ENCODE measurements at regions not wholly inside any gene's neighbourhood (a gene's known extent, or its start where the extent isn't known, plus 50 kb on each side); places are given as distances from the start of the nearest gene placed in this dataset.

DNA sequence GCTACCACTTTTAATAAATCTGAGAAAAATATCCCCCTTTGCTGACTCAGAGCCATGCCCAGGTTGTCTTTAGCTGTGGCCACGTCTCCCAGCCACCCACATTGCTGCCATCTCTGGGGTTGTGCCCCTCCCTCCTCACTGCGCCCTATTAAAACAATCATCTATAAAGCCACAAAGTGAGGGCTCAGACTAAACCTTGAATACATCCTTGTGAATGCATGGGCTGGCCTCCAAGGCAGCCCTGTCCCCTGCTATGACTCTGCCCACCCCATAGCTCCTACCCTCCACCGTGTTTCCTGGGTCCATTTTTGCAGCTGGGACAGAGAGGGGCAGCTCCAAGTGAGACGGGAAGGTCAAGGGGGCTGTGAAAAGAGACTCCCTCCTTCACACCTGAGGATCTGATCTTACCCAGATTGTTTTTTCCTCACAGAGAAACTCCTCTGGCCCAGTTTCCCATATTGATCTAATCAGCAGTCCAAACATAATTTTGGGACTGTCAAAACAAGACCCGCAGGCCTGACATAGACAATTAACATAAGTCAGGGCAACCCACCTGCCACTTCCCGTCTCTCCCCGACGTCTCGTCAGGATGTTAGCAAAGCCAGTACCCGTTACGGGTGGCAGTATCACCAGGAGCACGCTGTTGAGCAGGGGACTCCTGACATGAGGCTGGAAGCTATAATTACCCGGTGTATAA lies 199.0 kb downstream of the KATNAL1 start:
- no peaks in the 10 kb centered on the region for H3K36me3 Mint-ChIP-seq
- Histone ChIP-seq H3K36me3 (ENCODE audit: control insufficient read depth in 2 of 2, extremely low read depth in 1 of 2, insufficient read depth in 1 of 2, low read length in 1 of 2) (no peaks in the 10 kb centered on the region), H3K4me1 (ENCODE audit: control insufficient read depth in 1 of 2, extremely low read depth in 1 of 2, insufficient read depth in 2 of 2, low read length in 2 of 2) (peaks cover 0 to 5% of the 10 kb centered on the region in 2 experiments), H3K27ac (ENCODE audit: low read length) (no peak overlapping the region), H3K9me3 (no peaks in the 10 kb centered on the region), H3K27me3 (replicated peaks in 1 of 2; ENCODE audit: control insufficient read depth in 2 of 2, extremely low read depth in 1 of 2, insufficient read depth in 2 of 2, low read length in 1 of 2) (peaks cover 0 to 2% of the 10 kb centered on the region in 2 experiments), H3K4me3 (ENCODE audit: control insufficient read depth in 1 of 2, extremely low read depth in 1 of 2, low read length in 1 of 2) (no peak overlapping the region)
- peaks cover 0 to 5% of the 10 kb centered on the region in 2 donors for H3K27me3 Mint-ChIP-seq
- no peaks in the 10 kb centered on the region for H3K9me3 Mint-ChIP-seq
- ATAC-seq (replicated peaks in 1 of 4), result no peak
- CTCF ChIA-PET, result interaction anchor here (0.6 to 10.1 kb wide), 4 partner anchors 264 to 337 kb away, joined by 3 to 352 read pairs (median 6); no protein-coding TSS in a partner anchor
- WGBS (ENCODE audit: insufficient coverage), result 74% methylated on average over 11 of the region's 13 CpGs
- no peak overlapping the region for H3K4me3 Mint-ChIP-seq
- no peak for DNase-seq
- POLR2A ChIA-PET, result no interaction called here
- no peak overlapping the region for H3K27ac Mint-ChIP-seq
- H3K4me1 Mint-ChIP-seq, result peaks cover 10 to 13% (median 13%) of the 10 kb centered on the region in 3 donors

- H3K4me1 Mint-ChIP-seq, result peaks cover 3 to 5% (median 5%) of the 10 kb centered on the region in 3 donors
- WGBS (ENCODE audit: insufficient coverage), result 91% methylated on average over 9 of the region's 14 CpGs
- H3K36me3 Mint-ChIP-seq, result no peaks in the 10 kb centered on the region
- Histone ChIP-seq H3K36me3 (ENCODE audit: control insufficient read depth in 2 of 2, extremely low read depth in 1 of 2, insufficient read depth in 1 of 2, low read length in 1 of 2) (no peaks in the 10 kb centered on the region), H3K4me1 (ENCODE audit: control insufficient read depth in 1 of 2, extremely low read depth in 1 of 2, insufficient read depth in 2 of 2, low read length in 2 of 2) (peaks cover 0 to 4% of the 10 kb centered on the region in 2 experiments), H3K27ac (ENCODE audit: low read length) (no peak overlapping the region), H3K4me3 (ENCODE audit: control insufficient read depth in 1 of 2, extremely low read depth in 1 of 2, low read length in 1 of 2) (no peak overlapping the region), H3K9me3 (no peaks in the 10 kb centered on the region), H3K27me3 (replicated peaks in 1 of 2; ENCODE audit: control insufficient read depth in 2 of 2, extremely low read depth in 1 of 2, insufficient read depth in 2 of 2, low read length in 1 of 2) (peaks cover 0 to 2% of the 10 kb centered on the region in 2 experiments)
- H3K27me3 Mint-ChIP-seq, result peaks cover 0 to 5% of the 10 kb centered on the region in 2 donors
- CTCF ChIA-PET, result interaction anchor here (0.7 to 10.1 kb wide), 2 partner anchors 263 to 336 kb away, joined by 3 to 352 read pairs; no protein-coding TSS in a partner anchor
- ATAC-seq (replicated peaks in 1 of 4), result no peak
- no peaks in the 10 kb centered on the region for H3K9me3 Mint-ChIP-seq
- H3K4me3 Mint-ChIP-seq, result no peak overlapping the region
- POLR2A ChIA-PET, result no interaction called here
- no peak for DNase-seq
- no peak overlapping the region for H3K27ac Mint-ChIP-seq
Measured at GRCh38 chr13:30107521-30108136, 199.7 kb downstream of the KATNAL1 start.

DNA sequence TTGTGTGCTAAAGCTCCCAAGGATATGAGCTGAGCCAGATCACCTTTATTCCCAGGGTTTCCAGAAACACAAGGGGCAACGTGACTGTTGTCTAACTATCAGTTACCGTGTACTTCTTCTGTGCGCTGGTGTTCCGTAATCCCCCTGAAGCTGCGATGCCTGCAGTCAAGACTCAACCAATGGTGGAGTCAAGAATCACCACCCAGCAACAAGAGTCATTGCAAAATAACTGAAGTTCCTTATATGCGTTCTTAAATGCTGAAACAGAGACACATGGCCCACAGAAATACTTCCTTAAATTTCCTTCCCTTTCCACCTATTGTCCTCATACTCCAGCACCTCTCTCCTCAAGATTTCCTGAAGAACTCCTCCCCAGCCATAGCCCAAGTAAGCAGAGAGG lies 200.2 kb downstream of the KATNAL1 start:
- no peaks in the 10 kb centered on the region for H3K9me3 Mint-ChIP-seq
- H3K27me3 Mint-ChIP-seq, result peaks cover 0 to 5% of the 10 kb centered on the region in 2 donors
- ChIA-PET CTCF (interaction anchor here in 1 of 2 donors (1.5 kb wide), 1 partner anchor 336 kb away, joined by 5 read pairs; no protein-coding TSS in a partner anchor), POLR2A (no interaction called here)
- no peak overlapping the region for H3K27ac Mint-ChIP-seq
- H3K4me1 ChIP-seq (ENCODE audit: control insufficient read depth in 1 of 2, extremely low read depth in 1 of 2, insufficient read depth in 2 of 2, low read length in 2 of 2), result no peaks in the 10 kb centered on the region
- DNase-seq (no peak), ATAC-seq (replicated peaks in 1 of 4) (no peak)
- H3K36me3 Mint-ChIP-seq, result no peaks in the 10 kb centered on the region
- no peak overlapping the region for H3K4me3 Mint-ChIP-seq
- peaks cover 0 to under 1% (median under 1%) of the 10 kb centered on the region in 3 donors for H3K4me1 Mint-ChIP-seq
- H3K9me3 ChIP-seq, result no peaks in the 10 kb centered on the region
- H3K27ac ChIP-seq (ENCODE audit: low read length), result no peak overlapping the region
- H3K36me3 ChIP-seq (ENCODE audit: control insufficient read depth in 2 of 2, extremely low read depth in 1 of 2, insufficient read depth in 1 of 2, low read length in 1 of 2), result no peaks in the 10 kb centered on the region
- WGBS (ENCODE audit: insufficient coverage), result 96% methylated on average over 6 of the region's 6 CpGs
- peaks cover 0 to 2% of the 10 kb centered on the region in 2 experiments for H3K27me3 ChIP-seq (replicated peaks in 1 of 2; ENCODE audit: control insufficient read depth in 2 of 2, extremely low read depth in 1 of 2, insufficient read depth in 2 of 2, low read length in 1 of 2)
- no peak overlapping the region for H3K4me3 ChIP-seq (ENCODE audit: control insufficient read depth in 1 of 2, extremely low read depth in 1 of 2, low read length in 1 of 2)

DNA sequence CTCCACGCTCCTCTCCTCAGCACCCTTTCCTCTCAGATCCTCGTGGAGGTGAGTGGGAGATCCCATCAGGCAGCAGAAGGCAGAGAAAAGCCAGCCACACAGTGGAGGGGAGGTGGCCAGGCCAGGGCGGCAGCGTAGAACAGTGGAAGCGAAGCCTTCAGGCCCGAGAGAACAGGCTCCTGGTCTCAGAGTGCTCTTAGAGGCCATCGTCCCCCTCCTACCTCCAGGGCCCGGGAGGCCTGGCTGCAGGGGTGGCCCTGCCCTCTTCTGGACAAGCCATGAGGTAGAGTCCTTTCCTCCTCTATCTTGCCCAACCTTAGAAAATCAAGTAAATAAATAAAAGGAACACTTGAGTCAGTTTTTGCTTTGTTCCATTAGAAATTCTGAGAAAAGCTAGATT lies 202.0 kb downstream of the KATNAL1 start:
- H3K4me3 Mint-ChIP-seq, result no peak overlapping the region
- POLR2A ChIA-PET, result interaction anchor here in 1 of 2 donors (0.6 kb wide), 1 partner anchor 147 kb away, joined by 4 read pairs; no protein-coding TSS in a partner anchor
- H3K4me1 Mint-ChIP-seq, result no peaks in the 10 kb centered on the region

GRCh38 chr13:30103161-30103840 lies 204.1 kb downstream of the KATNAL1 start:
- no peak overlapping the region for H3K4me3 ChIP-seq (ENCODE audit: control insufficient read depth in 1 of 2, extremely low read depth in 1 of 2, low read length in 1 of 2)
- no peak overlapping the region for H3K4me3 Mint-ChIP-seq
- peaks cover 2 to 5% of the 10 kb centered on the region in 2 donors for H3K27me3 Mint-ChIP-seq
- DNase-seq (no peak), ATAC-seq (replicated peaks in 1 of 4) (no peak)
- H3K9me3 Mint-ChIP-seq, result no peaks in the 10 kb centered on the region
- H3K9me3 ChIP-seq, result no peaks in the 10 kb centered on the region
- 76% methylated on average over 3 of the region's 5 CpGs for WGBS (ENCODE audit: insufficient coverage)
- no peaks in the 10 kb centered on the region for H3K4me1 Mint-ChIP-seq
- ChIA-PET POLR2A (no interaction called here), CTCF (interaction anchor here in 1 of 2 donors (0.9 kb wide), 1 partner anchor 332 kb away, joined by 4 read pairs; no protein-coding TSS in a partner anchor)
- H3K27ac ChIP-seq (ENCODE audit: low read length), result no peak overlapping the region
- H3K36me3 Mint-ChIP-seq, result no peaks in the 10 kb centered on the region
- no peaks in the 10 kb centered on the region for H3K27me3 ChIP-seq (replicated peaks in 1 of 2; ENCODE audit: control insufficient read depth in 2 of 2, extremely low read depth in 1 of 2, insufficient read depth in 2 of 2, low read length in 1 of 2)
- no peak overlapping the region for H3K27ac Mint-ChIP-seq
- H3K36me3 ChIP-seq (ENCODE audit: control insufficient read depth in 2 of 2, extremely low read depth in 1 of 2, insufficient read depth in 1 of 2, low read length in 1 of 2), result no peaks in the 10 kb centered on the region
- no peaks in the 10 kb centered on the region for H3K4me1 ChIP-seq (ENCODE audit: control insufficient read depth in 1 of 2, extremely low read depth in 1 of 2, insufficient read depth in 2 of 2, low read length in 2 of 2)

More for the DNA sequence above, 202.0 kb downstream of the KATNAL1 start:
- CTCF ChIA-PET, result interaction anchor here in 1 of 2 donors (0.7 to 1.5 kb wide), 2 partner anchors 334 to 336 kb away, joined by 3 to 5 read pairs; no protein-coding TSS in a partner anchor
- DNase-seq (no peak), ATAC-seq (replicated peaks in 1 of 4) (no peak)
- Histone ChIP-seq H3K36me3 (ENCODE audit: control insufficient read depth in 2 of 2, extremely low read depth in 1 of 2, insufficient read depth in 1 of 2, low read length in 1 of 2) (no peaks in the 10 kb centered on the region), H3K4me1 (ENCODE audit: control insufficient read depth in 1 of 2, extremely low read depth in 1 of 2, insufficient read depth in 2 of 2, low read length in 2 of 2) (no peaks in the 10 kb centered on the region), H3K27me3 (replicated peaks in 1 of 2; ENCODE audit: control insufficient read depth in 2 of 2, extremely low read depth in 1 of 2, insufficient read depth in 2 of 2, low read length in 1 of 2) (no peaks in the 10 kb centered on the region), H3K9me3 (no peaks in the 10 kb centered on the region), H3K4me3 (ENCODE audit: control insufficient read depth in 1 of 2, extremely low read depth in 1 of 2, low read length in 1 of 2) (no peak overlapping the region), H3K27ac (ENCODE audit: low read length) (no peak overlapping the region)
- H3K36me3 Mint-ChIP-seq, result no peaks in the 10 kb centered on the region
- no peak overlapping the region for H3K27ac Mint-ChIP-seq
- peaks cover 0 to 5% of the 10 kb centered on the region in 2 donors for H3K27me3 Mint-ChIP-seq
- WGBS (ENCODE audit: insufficient coverage), result no CpG with 5 or more reads among the region's 8 CpGs
- H3K9me3 Mint-ChIP-seq, result no peaks in the 10 kb centered on the region

DNA sequence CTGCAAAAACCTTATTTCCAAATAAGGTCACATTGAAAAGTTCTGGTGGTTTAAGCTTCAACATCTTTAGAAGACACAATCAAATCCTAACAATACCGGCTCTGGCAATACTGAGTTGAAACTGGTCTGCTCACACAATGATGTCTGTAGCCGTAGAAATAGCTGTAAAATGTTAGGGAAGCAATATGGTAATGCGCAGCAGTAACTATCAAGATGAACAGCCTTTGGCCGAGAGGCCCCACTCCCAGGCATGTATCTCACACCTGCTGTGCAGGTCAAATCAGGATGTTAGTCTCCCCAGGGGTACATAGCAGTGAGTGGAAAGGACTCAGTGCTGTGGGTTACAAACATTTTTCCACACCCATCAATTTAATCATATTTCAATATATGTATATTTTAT lies 207.1 kb downstream of the KATNAL1 start:
- H3K4me1 Mint-ChIP-seq, result no peaks in the 10 kb centered on the region
- no peaks in the 10 kb centered on the region for H3K4me1 ChIP-seq (ENCODE audit: control insufficient read depth in 1 of 2, extremely low read depth in 1 of 2, insufficient read depth in 2 of 2, low read length in 2 of 2)
- no peaks in the 10 kb centered on the region for H3K9me3 ChIP-seq
- H3K27ac ChIP-seq (ENCODE audit: low read length), result no peak overlapping the region
- no peak overlapping the region for H3K4me3 ChIP-seq (ENCODE audit: control insufficient read depth in 1 of 2, extremely low read depth in 1 of 2, low read length in 1 of 2)
- H3K27ac Mint-ChIP-seq, result no peak overlapping the region
- DNase-seq, result no peak
- CTCF ChIA-PET, result interaction anchor here in 1 of 2 donors (0.5 kb wide), 1 partner anchor 454 kb away, joined by 4 read pairs; no protein-coding TSS in a partner anchor
- 83% methylated on average over 2 of the region's 4 CpGs for WGBS (ENCODE audit: insufficient coverage)
- peaks cover 2% of the 10 kb centered on the region for H3K36me3 Mint-ChIP-seq
- H3K36me3 ChIP-seq (ENCODE audit: control insufficient read depth in 2 of 2, extremely low read depth in 1 of 2, insufficient read depth in 1 of 2, low read length in 1 of 2), result no peaks in the 10 kb centered on the region
- POLR2A ChIA-PET, result no interaction called here
- peaks cover 0 to 5% of the 10 kb centered on the region in 2 donors for H3K27me3 Mint-ChIP-seq
- H3K9me3 Mint-ChIP-seq, result no peaks in the 10 kb centered on the region
- ATAC-seq (replicated peaks in 1 of 4), result no peak
- no peaks in the 10 kb centered on the region for H3K27me3 ChIP-seq (replicated peaks in 1 of 2; ENCODE audit: control insufficient read depth in 2 of 2, extremely low read depth in 1 of 2, insufficient read depth in 2 of 2, low read length in 1 of 2)
- H3K4me3 Mint-ChIP-seq, result no peak overlapping the region

Data from T-cell (primary cell).